Peyer's patch (tissue), 4 donors: ENCODE measurements at regions not wholly inside any gene's neighbourhood (a gene's known extent, or its start where the extent isn't known, plus 50 kb on each side); places are given as distances from the start of the nearest gene placed in this dataset.

Experiments used
- POLR2A ChIP-seq, 2 donors: fragments of 450-650 bp; IDR thresholded peaks; one replicate each; pipeline ENCODE4 v1.5.1; 2017; ENCODE audit warnings: antibody characterized with exemption in 2 of 2, mild to moderate bottlenecking in 2 of 2, moderate library complexity in 2 of 2
- TF ChIP-seq, protein P1 (sequence below), 6 experiments: fragments of 450-650 bp in 4 of 6; fragments of 200-600 bp in 2 of 6; sonication (generic) in 1 of 6; IDR thresholded peaks; one replicate each; pipeline ENCODE4 v1.5.1; 2017 to 2019; ENCODE audit warnings: antibody characterized with exemption in 6 of 6, mild to moderate bottlenecking in 3 of 6, moderate library complexity in 1 of 6

GRCh38 chr5:82509762-82510161 lies 231.6 kb upstream of the RPS23 start:
- TF ChIP-seq POLR2A (IDR thresholded peaks at IDR 0.05) = no peak
- TF ChIP-seq, protein P1, sequence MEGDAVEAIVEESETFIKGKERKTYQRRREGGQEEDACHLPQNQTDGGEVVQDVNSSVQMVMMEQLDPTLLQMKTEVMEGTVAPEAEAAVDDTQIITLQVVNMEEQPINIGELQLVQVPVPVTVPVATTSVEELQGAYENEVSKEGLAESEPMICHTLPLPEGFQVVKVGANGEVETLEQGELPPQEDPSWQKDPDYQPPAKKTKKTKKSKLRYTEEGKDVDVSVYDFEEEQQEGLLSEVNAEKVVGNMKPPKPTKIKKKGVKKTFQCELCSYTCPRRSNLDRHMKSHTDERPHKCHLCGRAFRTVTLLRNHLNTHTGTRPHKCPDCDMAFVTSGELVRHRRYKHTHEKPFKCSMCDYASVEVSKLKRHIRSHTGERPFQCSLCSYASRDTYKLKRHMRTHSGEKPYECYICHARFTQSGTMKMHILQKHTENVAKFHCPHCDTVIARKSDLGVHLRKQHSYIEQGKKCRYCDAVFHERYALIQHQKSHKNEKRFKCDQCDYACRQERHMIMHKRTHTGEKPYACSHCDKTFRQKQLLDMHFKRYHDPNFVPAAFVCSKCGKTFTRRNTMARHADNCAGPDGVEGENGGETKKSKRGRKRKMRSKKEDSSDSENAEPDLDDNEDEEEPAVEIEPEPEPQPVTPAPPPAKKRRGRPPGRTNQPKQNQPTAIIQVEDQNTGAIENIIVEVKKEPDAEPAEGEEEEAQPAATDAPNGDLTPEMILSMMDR (IDR thresholded peaks at IDR 0.05) = no peak
